HCT116 (cell line): ENCODE measurements at regions not wholly inside any gene's neighbourhood (a gene's known extent, or its start where the extent isn't known, plus 50 kb on each side); places are given as distances from the start of the nearest gene placed in this dataset.

ENCODE experiments used
- ATAC-seq: fragments of 200-7000 bp; cut with Tn5 transposase; 2 replicates; pipeline ENCODE4 v1.9.1; 2020; ENCODE audit warnings: mild to moderate bottlenecking, moderate library complexity
- BruUV-seq: library from RNA; stranded (reverse); fragments of 400-500 nt; replicated peaks from 2 replicates; lab custom pipeline; 2021; lab: Mats Ljungman, UMichigan
- CTCF ChIA-PET: fragments of 300-600 bp; sonication (Branson Sonifier 250); formaldehyde crosslinking; loops from one replicate; lab custom pipeline; 2021; ENCODE audit warnings: antibody characterized with exemption; lab: Charles Lee
- POLR2A ChIA-PET: fragments of 300-600, 350-600 bp; sonication (Branson Sonifier 250); formaldehyde crosslinking; loops from one replicate; lab custom pipeline; 2021; ENCODE audit warnings: antibody characterized with exemption; lab: Charles Lee
- RAD21 ChIA-PET, 2 experiments: fragments of 300-600 bp; sonication (Branson Sonifier 250); formaldehyde crosslinking; loops; one replicate each; lab custom pipeline; 2023; ENCODE audit warnings: low total read pairs in 2 of 2; ENCODE audit not compliant: uncharacterized antibody in 2 of 2, unreplicated experiment in 2 of 2, low non-redundant PET in 1 of 2; lab: Charles Lee
- DNase-seq: peaks from one replicate; pipeline ENCODE4 v3.0.0-alpha.2; 2010; ENCODE audit warnings: low read depth, low spot score
- H2AFZ ChIP-seq: fragments of 200-600 bp; shearing (Covaris generic), sonication (generic); 2 replicates; pipeline ENCODE4 v1.6.1; 2017; ENCODE audit warnings: low read depth, mixed run types, mixed read lengths, antibody characterized with exemption, low read length; ENCODE audit not compliant: poor library complexity, severe bottlenecking
- H3K27ac ChIP-seq: 2 replicates; pipeline ENCODE4 v1.5.1; 2012; ENCODE audit warnings: low read depth, low read length
- H3K27me3 ChIP-seq: fragments of 200-600 bp; sonication (generic); 2 replicates; pipeline ENCODE4 v1.6.1; 2016; ENCODE audit warnings: mixed run types, low read length, mixed read lengths; ENCODE audit not compliant: insufficient read depth
- H3K36me3 ChIP-seq, 2 experiments: fragments of 200-500 bp in 1 of 2; fragments of 200-600 bp in 1 of 2; sonication (Bioruptor generic) in 1 of 2; sonication (generic) in 1 of 2; 2 replicates each; pipeline versions ENCODE4 v1.5.1 to v1.6.1; 2014 to 2016; ENCODE audit warnings: low read length in 2 of 2, inconsistent platforms in 1 of 2, mixed read lengths in 1 of 2, mixed run types in 1 of 2; ENCODE audit not compliant: insufficient read depth in 2 of 2, control insufficient read depth in 1 of 2
- H3K4me1 ChIP-seq, 2 experiments: fragments of 200-600 bp in 1 of 2; sonication (generic) in 1 of 2; 2 replicates each; pipeline versions ENCODE4 v1.5.1 to v1.6.1; 2012 to 2017; ENCODE audit warnings: low read length in 2 of 2, inconsistent platforms in 1 of 2, mild to moderate bottlenecking in 1 of 2, mixed read lengths in 1 of 2, mixed run types in 1 of 2, moderate library complexity in 1 of 2; ENCODE audit not compliant: insufficient read depth in 2 of 2, control insufficient read depth in 1 of 2
- H3K4me2 ChIP-seq: fragments of 200-600 bp; sonication (generic); 2 replicates; pipeline ENCODE4 v1.6.1; 2017; ENCODE audit warnings: mixed run types, low read length, mixed read lengths
- H3K4me3 ChIP-seq, 2 experiments: fragments of 200-600 bp in 1 of 2; sonication (generic) in 1 of 2; replicated peaks in 1 of 2; 2 replicates each; pipeline ENCODE4 v1.5.1; 2011 to 2016; ENCODE audit warnings: low read length in 2 of 2, control low read depth in 1 of 2, low read depth in 1 of 2, mild to moderate bottlenecking in 1 of 2, mixed read lengths in 1 of 2, mixed run types in 1 of 2
- H3K79me2 ChIP-seq: fragments of 200-600 bp; sonication (generic); 2 replicates; pipeline ENCODE4 v1.6.1; 2017; ENCODE audit warnings: mild to moderate bottlenecking, mixed run types, low read length, moderate library complexity, mixed read lengths; ENCODE audit not compliant: insufficient read depth
- H3K9ac ChIP-seq: fragments of 200-600 bp; sonication (generic); 2 replicates; pipeline ENCODE4 v1.6.1; 2016; ENCODE audit warnings: low read length, mixed read lengths
- H3K9me2 ChIP-seq: fragments of 200-600 bp; sonication (generic), shearing (Covaris generic); 2 replicates; pipeline ENCODE4 v1.6.1; 2017; ENCODE audit warnings: mixed run types, mild to moderate bottlenecking, moderate library complexity; ENCODE audit not compliant: insufficient read depth
- H3K9me3 ChIP-seq, 2 experiments: fragments of 200-500 bp in 1 of 2; fragments of 200-600 bp in 1 of 2; sonication (Bioruptor generic) in 1 of 2; sonication (generic) in 1 of 2; 2 replicates each; pipeline ENCODE4 v1.6.1; 2014 to 2017; ENCODE audit warnings: low read length in 2 of 2, mixed read lengths in 2 of 2, inconsistent platforms in 1 of 2, low read depth in 1 of 2, mild to moderate bottlenecking in 1 of 2, mixed run types in 1 of 2, moderate library complexity in 1 of 2; ENCODE audit not compliant: control insufficient read depth in 1 of 2, insufficient read depth in 1 of 2
- H4K20me1 ChIP-seq: fragments of 200-600 bp; sonication (generic), shearing (Covaris generic); 2 replicates; pipeline ENCODE4 v1.6.1; 2017; ENCODE audit warnings: mixed run types, mild to moderate bottlenecking, moderate library complexity; ENCODE audit not compliant: insufficient read depth
- CBX3 ChIP-seq: IDR thresholded peaks from 2 replicates; pipeline ENCODE4 v1.6.1; 2012; ENCODE audit warnings: low read depth
- CEBPB ChIP-seq: IDR thresholded peaks from 2 replicates; pipeline ENCODE4 v1.6.1; 2012; ENCODE audit warnings: low read depth
- EGR1 ChIP-seq: IDR thresholded peaks from 2 replicates; pipeline ENCODE4 v1.6.1; 2012; ENCODE audit warnings: low read depth
- EZH2 ChIP-seq: fragments of 200-600 bp; sonication (generic); IDR thresholded peaks from 2 replicates; pipeline ENCODE4 v1.6.1; 2017; ENCODE audit warnings: antibody characterized with exemption, mixed run types
- EZH2phosphoT487 ChIP-seq: fragments of 200-600 bp; IDR thresholded peaks from 2 replicates; pipeline ENCODE4 v1.6.1; 2018; ENCODE audit warnings: antibody characterized with exemption, borderline replicate concordance
- FOSL1 ChIP-seq: IDR thresholded peaks from 2 replicates; pipeline ENCODE4 v1.6.1; 2012; ENCODE audit warnings: low read depth
- POLR2AphosphoS5 ChIP-seq: IDR thresholded peaks from 2 replicates; pipeline ENCODE4 v1.6.1; 2011; ENCODE audit warnings: mild to moderate bottlenecking, low read depth, low read length, moderate library complexity
- RAD21 ChIP-seq: IDR thresholded peaks from 2 replicates; pipeline ENCODE4 v1.6.1; 2012; ENCODE audit warnings: low read depth, mild to moderate bottlenecking
- SIN3A ChIP-seq: IDR thresholded peaks from 2 replicates; pipeline ENCODE4 v1.6.1; 2012; ENCODE audit warnings: low read depth
- TCF7L2 ChIP-seq: IDR thresholded peaks from 2 replicates; pipeline ENCODE4 v1.7.0; 2011; ENCODE audit warnings: borderline replicate concordance, inconsistent platforms; ENCODE audit not compliant: insufficient read depth, insufficient read length; ENCODE audit errors: extremely low read depth
- ZNF274 ChIP-seq: fragments of 200-500 bp; sonication (Bioruptor generic); IDR thresholded peaks from 2 replicates; pipeline ENCODE4 v1.6.1; 2014; ENCODE audit warnings: mild to moderate bottlenecking, low read depth, low read length, inconsistent platforms
- intact Hi-C: fragments of 100-400 bp; cut with micrococcal nuclease; formaldehyde crosslinking; loops from 2 replicates; pipeline ENCODE4 v1.10.0; 2022
- TF ChIP-seq, protein P1 (sequence below), 3 experiments: fragments of 200-600 bp in 1 of 3; sonication (generic) in 1 of 3; IDR thresholded peaks in 2 of 3; conservative IDR thresholded peaks in 1 of 3; 2 replicates each; pipeline ENCODE4 v1.5.1; 2012 to 2017; ENCODE audit warnings: low read depth in 2 of 3, low read length in 2 of 3, antibody characterized with exemption in 1 of 3, borderline replicate concordance in 1 of 3, control low read depth in 1 of 3, mild to moderate bottlenecking in 1 of 3, mixed read lengths in 1 of 3, mixed run types in 1 of 3, moderate library complexity in 1 of 3; ENCODE audit not compliant: insufficient read depth in 1 of 3
- TF ChIP-seq, protein P2 (sequence below): IDR thresholded peaks from 2 replicates; pipeline ENCODE4 v1.6.1; 2012; ENCODE audit warnings: low read depth

DNA sequence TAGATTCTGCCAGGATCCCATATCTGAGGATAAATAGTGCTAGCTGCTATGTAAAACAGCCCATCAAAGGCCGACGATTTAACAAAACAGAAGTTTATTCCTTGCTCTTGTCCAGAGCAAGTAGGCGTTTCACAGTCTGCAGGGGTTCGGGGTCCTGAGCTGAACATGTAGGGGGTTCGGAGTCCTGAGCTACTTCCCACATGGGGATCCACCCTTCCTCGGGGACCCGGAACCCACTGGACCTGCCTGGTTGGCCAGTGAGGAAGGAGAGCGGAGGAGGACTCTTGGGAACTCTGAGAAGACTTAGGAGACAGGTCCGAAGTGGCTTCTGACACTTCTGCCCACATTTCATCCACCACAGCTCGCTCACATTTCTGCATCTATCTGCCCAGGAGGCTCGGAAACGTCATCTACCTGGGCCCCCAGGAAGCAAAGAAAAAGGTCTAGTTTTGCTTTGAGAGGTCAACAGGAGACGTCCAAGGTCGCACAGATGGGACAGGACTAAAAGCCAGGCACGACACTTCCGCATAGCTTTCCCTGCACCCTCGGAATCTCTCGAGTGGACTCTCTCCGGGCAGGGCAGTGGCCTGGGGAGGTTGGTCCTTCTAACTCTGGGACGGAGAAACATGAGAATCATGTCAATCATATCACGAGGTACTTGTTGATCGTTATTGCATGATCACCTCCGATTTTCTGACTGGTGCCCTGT is 86.4 kb downstream of the MICALL2 start:
- POLR2A ChIA-PET, result no interaction called here
- no TSS peak for BruUV-seq
- H3K79me2 ChIP-seq, result no peaks in the 10 kb centered on the region
- peaks cover 0 to 14% of the 10 kb centered on the region in 2 experiments; a peak in 2 of 4 replicates for H3K4me1 ChIP-seq
- CTCF ChIA-PET, result no interaction called here
- no peak overlapping the region for H3K27ac ChIP-seq
- H3K27me3 ChIP-seq, result no peaks in the 10 kb centered on the region
- no peak overlapping the region for H3K4me2 ChIP-seq
- H3K9me3 ChIP-seq, result no peaks in the 10 kb centered on the region
- no peak for ATAC-seq
- H4K20me1 ChIP-seq, result no peaks in the 10 kb centered on the region
- H3K4me3 ChIP-seq, result no peak overlapping the region
- DNase-seq, result no peak
- no peaks in the 10 kb centered on the region for H3K9me2 ChIP-seq
- no peaks in the 10 kb centered on the region for H3K36me3 ChIP-seq
- RAD21 ChIA-PET, result no interaction called here
- H3K9ac ChIP-seq, result no peak overlapping the region
- TF ChIP-seq POLR2AphosphoS5 (no peak), ZNF274 (no peak), CBX3 (no peak), SIN3A (no peak), EZH2 (no peak), CEBPB (no peak), TCF7L2 (no peak), FOSL1 (no peak), EGR1 (no peak), EZH2phosphoT487 (no peak), RAD21 (no peak)
- TF ChIP-seq, protein P1, sequence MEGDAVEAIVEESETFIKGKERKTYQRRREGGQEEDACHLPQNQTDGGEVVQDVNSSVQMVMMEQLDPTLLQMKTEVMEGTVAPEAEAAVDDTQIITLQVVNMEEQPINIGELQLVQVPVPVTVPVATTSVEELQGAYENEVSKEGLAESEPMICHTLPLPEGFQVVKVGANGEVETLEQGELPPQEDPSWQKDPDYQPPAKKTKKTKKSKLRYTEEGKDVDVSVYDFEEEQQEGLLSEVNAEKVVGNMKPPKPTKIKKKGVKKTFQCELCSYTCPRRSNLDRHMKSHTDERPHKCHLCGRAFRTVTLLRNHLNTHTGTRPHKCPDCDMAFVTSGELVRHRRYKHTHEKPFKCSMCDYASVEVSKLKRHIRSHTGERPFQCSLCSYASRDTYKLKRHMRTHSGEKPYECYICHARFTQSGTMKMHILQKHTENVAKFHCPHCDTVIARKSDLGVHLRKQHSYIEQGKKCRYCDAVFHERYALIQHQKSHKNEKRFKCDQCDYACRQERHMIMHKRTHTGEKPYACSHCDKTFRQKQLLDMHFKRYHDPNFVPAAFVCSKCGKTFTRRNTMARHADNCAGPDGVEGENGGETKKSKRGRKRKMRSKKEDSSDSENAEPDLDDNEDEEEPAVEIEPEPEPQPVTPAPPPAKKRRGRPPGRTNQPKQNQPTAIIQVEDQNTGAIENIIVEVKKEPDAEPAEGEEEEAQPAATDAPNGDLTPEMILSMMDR (IDR thresholded peaks at IDR 0.05 in 2 of 3, conservative IDR thresholded peaks at IDR 0.05 in 1 of 3; ENCODE audit: borderline replicate concordance in 1 of 3, insufficient read depth in 1 of 3, low read depth in 2 of 3, low read length in 2 of 3), result no peak
- TF ChIP-seq, protein P2, sequence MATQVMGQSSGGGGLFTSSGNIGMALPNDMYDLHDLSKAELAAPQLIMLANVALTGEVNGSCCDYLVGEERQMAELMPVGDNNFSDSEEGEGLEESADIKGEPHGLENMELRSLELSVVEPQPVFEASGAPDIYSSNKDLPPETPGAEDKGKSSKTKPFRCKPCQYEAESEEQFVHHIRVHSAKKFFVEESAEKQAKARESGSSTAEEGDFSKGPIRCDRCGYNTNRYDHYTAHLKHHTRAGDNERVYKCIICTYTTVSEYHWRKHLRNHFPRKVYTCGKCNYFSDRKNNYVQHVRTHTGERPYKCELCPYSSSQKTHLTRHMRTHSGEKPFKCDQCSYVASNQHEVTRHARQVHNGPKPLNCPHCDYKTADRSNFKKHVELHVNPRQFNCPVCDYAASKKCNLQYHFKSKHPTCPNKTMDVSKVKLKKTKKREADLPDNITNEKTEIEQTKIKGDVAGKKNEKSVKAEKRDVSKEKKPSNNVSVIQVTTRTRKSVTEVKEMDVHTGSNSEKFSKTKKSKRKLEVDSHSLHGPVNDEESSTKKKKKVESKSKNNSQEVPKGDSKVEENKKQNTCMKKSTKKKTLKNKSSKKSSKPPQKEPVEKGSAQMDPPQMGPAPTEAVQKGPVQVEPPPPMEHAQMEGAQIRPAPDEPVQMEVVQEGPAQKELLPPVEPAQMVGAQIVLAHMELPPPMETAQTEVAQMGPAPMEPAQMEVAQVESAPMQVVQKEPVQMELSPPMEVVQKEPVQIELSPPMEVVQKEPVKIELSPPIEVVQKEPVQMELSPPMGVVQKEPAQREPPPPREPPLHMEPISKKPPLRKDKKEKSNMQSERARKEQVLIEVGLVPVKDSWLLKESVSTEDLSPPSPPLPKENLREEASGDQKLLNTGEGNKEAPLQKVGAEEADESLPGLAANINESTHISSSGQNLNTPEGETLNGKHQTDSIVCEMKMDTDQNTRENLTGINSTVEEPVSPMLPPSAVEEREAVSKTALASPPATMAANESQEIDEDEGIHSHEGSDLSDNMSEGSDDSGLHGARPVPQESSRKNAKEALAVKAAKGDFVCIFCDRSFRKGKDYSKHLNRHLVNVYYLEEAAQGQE, result no peak
- TF ChIP-seq, all 23 proteins: peak for 0
- intact Hi-C loops, result no loop called here
- H2AFZ ChIP-seq, result no peak overlapping the region
